Vagina (tissue), 2 donors: ENCODE measurements at regions not wholly inside any gene's neighbourhood (a gene's known extent, or its start where the extent isn't known, plus 50 kb on each side); places are given as distances from the start of the nearest gene placed in this dataset.

Experiments used
- DNase-seq, 2 donors: peaks; one replicate each; pipeline ENCODE4 v3.0.0-alpha.2; 2017; ENCODE audit errors: extremely low spot score in 2 of 2
- H3K27ac ChIP-seq: fragments of 200-600 bp; sonication (generic); one replicate; pipeline ENCODE4 v1.5.1; 2019
- H3K27me3 ChIP-seq: fragments of 200-600 bp; sonication (generic); one replicate; pipeline ENCODE4 v1.5.1; 2019
- H3K36me3 ChIP-seq, 2 donors: fragments of 200-600 bp; sonication (generic); one replicate each; pipeline ENCODE4 v1.5.1; 2017 to 2019
- H3K4me1 ChIP-seq: fragments of 200-600 bp; sonication (generic); one replicate; pipeline ENCODE4 v1.5.1; 2019
- H3K4me3 ChIP-seq, 2 donors: fragments of 200-600 bp; sonication (generic); 1 replicate in 1 of 2; 2 replicates in 1 of 2; pipeline ENCODE4 v1.5.1; 2016 to 2019
- H3K9me3 ChIP-seq: fragments of 200-600 bp; sonication (generic); one replicate; pipeline ENCODE4 v1.5.1; 2019
- POLR2A ChIP-seq, 2 donors: fragments of 450-650 bp; IDR thresholded peaks; one replicate each; pipeline ENCODE4 v1.6.1; 2017; ENCODE audit warnings: antibody characterized with exemption in 2 of 2, mild to moderate bottlenecking in 2 of 2, moderate library complexity in 2 of 2
- POLR2AphosphoS5 ChIP-seq, 2 donors: sonication (generic); formaldehyde crosslinking; IDR thresholded peaks; one replicate each; pipeline ENCODE4 v1.9.0; 2017; ENCODE audit warnings: antibody characterized with exemption in 2 of 2, mild to moderate bottlenecking in 2 of 2, low read depth in 1 of 2; ENCODE audit not compliant: insufficient read depth in 1 of 2
- intact Hi-C: fragments of 100-400 bp; cut with DNase I; formaldehyde crosslinking; loops from one replicate; pipeline ENCODE4 v1.15.1; 2023
- TF ChIP-seq, protein P1 (sequence below), 3 experiments: fragments of 450-650 bp in 2 of 3; fragments of 200-600 bp in 1 of 3; sonication (generic) in 1 of 3; IDR thresholded peaks; one replicate each; pipeline ENCODE4 v1.5.1; 2017 to 2019; ENCODE audit warnings: antibody characterized with exemption in 3 of 3, mild to moderate bottlenecking in 2 of 3, moderate library complexity in 2 of 3

DNA sequence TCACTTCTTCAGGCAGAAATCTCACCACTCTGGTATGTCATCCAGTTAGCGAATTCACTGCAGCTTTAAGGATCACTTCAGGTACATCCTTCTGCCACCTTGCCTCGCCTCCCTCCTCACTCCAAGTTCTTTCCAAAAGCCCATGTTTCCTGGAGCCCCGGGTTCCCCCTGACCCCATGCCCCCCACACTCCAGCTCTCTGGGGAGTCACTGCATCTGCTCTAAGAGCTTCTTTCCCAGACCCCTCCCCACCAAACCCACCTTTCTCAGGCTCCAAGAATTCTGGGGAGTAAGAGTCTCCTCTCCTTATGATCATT lies 969.5 kb upstream of the ZNF722 start:
- H3K9me3 ChIP-seq, result no peaks in the 10 kb centered on the region

DNA sequence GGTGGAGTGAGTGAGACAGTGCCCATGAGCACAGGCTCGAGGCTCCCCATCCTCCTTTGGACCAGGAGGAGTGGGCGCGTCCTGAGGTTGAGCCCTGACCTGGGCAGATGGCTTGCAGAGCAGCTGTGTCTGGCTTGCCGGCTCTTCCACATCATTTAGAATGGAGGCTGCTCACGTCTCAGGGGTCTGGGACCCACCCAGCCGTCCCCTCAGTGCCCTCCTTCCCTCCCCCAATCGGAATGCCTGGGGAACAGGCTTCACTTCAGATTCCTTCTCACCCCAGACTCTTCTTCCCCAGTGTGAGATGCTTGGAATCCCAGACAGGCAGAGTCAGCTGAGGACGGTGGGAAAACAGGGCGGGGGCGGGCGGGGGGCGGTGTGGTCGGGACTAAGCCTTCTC lies 968.6 kb upstream of the ZNF722 start:
- no peak overlapping the region for H3K27ac ChIP-seq
- H3K4me3 ChIP-seq, result no peak overlapping the region
- TF ChIP-seq POLR2A (IDR thresholded peaks at IDR 0.05), result no peak
- TF ChIP-seq, protein P1, sequence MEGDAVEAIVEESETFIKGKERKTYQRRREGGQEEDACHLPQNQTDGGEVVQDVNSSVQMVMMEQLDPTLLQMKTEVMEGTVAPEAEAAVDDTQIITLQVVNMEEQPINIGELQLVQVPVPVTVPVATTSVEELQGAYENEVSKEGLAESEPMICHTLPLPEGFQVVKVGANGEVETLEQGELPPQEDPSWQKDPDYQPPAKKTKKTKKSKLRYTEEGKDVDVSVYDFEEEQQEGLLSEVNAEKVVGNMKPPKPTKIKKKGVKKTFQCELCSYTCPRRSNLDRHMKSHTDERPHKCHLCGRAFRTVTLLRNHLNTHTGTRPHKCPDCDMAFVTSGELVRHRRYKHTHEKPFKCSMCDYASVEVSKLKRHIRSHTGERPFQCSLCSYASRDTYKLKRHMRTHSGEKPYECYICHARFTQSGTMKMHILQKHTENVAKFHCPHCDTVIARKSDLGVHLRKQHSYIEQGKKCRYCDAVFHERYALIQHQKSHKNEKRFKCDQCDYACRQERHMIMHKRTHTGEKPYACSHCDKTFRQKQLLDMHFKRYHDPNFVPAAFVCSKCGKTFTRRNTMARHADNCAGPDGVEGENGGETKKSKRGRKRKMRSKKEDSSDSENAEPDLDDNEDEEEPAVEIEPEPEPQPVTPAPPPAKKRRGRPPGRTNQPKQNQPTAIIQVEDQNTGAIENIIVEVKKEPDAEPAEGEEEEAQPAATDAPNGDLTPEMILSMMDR (IDR thresholded peaks at IDR 0.05), result no peak
- no peak for TF ChIP-seq POLR2AphosphoS5 (IDR thresholded peaks at IDR 0.05; ENCODE audit: insufficient read depth in 1 of 2, low read depth in 1 of 2)
- H3K9me3 ChIP-seq, result no peaks in the 10 kb centered on the region
- peak; percentile 55 to 60 for DNase-seq
- intact Hi-C loops, result no loop called here
- no peaks in the 10 kb centered on the region for H3K4me1 ChIP-seq
- no peaks in the 10 kb centered on the region for H3K27me3 ChIP-seq
- H3K36me3 ChIP-seq, result no peaks in the 10 kb centered on the region

More for the DNA sequence above, 969.5 kb upstream of the ZNF722 start:
- peak; percentile 25 to 69 for DNase-seq
- Histone ChIP-seq H3K27me3 (no peaks in the 10 kb centered on the region), H3K4me3 (no peak overlapping the region), H3K36me3 (no peaks in the 10 kb centered on the region), H3K4me1 (no peaks in the 10 kb centered on the region), H3K27ac (no peak overlapping the region)
- intact Hi-C loops, result no loop called here
- TF ChIP-seq POLR2A (IDR thresholded peaks at IDR 0.05) (no peak), POLR2AphosphoS5 (IDR thresholded peaks at IDR 0.05; ENCODE audit: insufficient read depth in 1 of 2, low read depth in 1 of 2) (no peak)
- TF ChIP-seq, protein P1 (IDR thresholded peaks at IDR 0.05), result no peak

DNA sequence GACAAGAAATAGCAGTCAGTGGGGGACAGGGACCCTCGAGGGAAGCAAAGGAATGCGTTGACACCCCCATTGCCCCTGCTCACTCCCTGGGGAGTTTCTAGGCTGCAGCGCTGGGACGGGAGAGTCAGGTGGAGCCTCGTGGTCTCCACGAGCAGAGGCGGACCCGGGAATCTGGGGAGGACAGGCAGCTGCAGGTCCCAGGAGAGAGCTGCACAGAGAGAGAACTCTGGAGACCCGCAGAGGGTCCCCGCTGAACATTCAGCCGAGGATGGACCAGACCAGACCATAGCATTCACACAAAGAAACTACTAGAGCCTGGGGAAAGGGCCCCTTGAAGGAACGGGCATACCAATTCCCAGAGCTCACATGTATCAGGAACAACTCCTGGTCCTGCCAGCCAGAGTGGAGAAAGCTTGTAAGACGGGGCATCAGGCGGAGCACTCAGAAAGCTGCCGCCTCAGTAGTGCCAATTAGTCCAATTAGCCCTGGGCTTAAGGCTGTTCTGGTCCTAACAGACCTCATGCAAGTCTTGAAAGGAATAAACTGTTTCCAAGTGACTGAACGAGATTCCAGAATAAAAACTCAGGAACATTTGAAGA lies 966.7 kb upstream of the ZNF722 start:
- Histone ChIP-seq H3K27me3 (no peaks in the 10 kb centered on the region), H3K27ac (no peak overlapping the region), H3K36me3 (no peaks in the 10 kb centered on the region), H3K4me1 (no peaks in the 10 kb centered on the region), H3K9me3 (no peaks in the 10 kb centered on the region), H3K4me3 (no peak overlapping the region)
- intact Hi-C loops, result no loop called here
- TF ChIP-seq POLR2AphosphoS5 (IDR thresholded peaks at IDR 0.05; ENCODE audit: insufficient read depth in 1 of 2, low read depth in 1 of 2) (no peak), POLR2A (IDR thresholded peaks at IDR 0.05) (no peak)
- TF ChIP-seq, protein P1 (IDR thresholded peaks at IDR 0.05), result no peak
- no peak for DNase-seq

DNA sequence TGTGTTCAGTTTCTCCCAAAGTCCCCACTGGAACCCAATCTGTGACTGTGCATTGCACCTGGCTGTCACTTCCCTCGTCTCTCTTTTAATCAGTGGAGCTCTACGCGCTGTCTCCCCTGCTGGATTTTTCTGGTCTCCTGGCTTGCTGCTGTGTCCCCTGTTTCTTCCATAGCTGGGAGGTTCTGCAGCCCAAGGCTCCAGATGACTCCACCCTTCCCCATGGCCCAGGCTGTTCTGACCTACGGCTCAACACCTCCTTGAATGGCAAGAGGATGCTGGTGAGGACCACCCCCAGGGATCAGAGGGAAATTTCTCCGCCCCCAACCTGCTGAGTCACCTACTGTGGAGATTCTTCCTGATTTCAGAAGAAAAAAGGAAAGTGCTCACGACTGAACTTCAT lies 961.4 kb upstream of the ZNF722 start:
- intact Hi-C loops, result no loop called here
- H3K9me3 ChIP-seq, result no peaks in the 10 kb centered on the region
- TF ChIP-seq POLR2AphosphoS5 (IDR thresholded peaks at IDR 0.05; ENCODE audit: insufficient read depth in 1 of 2, low read depth in 1 of 2) (no peak), POLR2A (IDR thresholded peaks at IDR 0.05) (no peak)
- TF ChIP-seq, protein P1 (IDR thresholded peaks at IDR 0.05), result no peak
- no peak for DNase-seq
- H3K27ac ChIP-seq, result no peak overlapping the region
- no peak overlapping the region for H3K4me3 ChIP-seq
- no peaks in the 10 kb centered on the region for H3K27me3 ChIP-seq
- no peaks in the 10 kb centered on the region for H3K4me1 ChIP-seq
- H3K36me3 ChIP-seq, result no peaks in the 10 kb centered on the region

DNA sequence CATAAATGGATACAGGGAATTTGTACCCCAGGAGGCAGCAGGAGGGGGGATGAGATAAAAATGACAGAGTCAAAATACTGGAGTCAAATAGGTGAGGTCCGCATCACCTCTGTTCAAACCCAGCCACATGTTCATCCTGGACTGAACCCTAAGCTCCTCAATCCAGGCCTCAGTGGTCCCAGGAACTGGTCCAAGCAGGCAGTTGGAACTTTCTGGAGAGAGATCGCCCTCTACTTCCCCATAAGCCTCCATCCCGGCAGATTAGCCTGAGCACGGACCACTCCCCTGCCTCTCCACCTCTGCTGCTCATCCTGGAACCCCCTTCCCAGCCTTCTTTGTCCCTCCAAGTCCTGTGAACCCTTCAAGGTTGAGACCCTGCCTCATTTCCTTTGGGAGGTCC lies 959.7 kb upstream of the ZNF722 start:
- intact Hi-C loops, result no loop called here
- H3K27me3 ChIP-seq, result no peaks in the 10 kb centered on the region
- H3K36me3 ChIP-seq, result no peaks in the 10 kb centered on the region
- H3K4me3 ChIP-seq, result no peak overlapping the region
- no peak for DNase-seq
- no peaks in the 10 kb centered on the region for H3K9me3 ChIP-seq
- H3K27ac ChIP-seq, result no peak overlapping the region
- TF ChIP-seq POLR2AphosphoS5 (IDR thresholded peaks at IDR 0.05; ENCODE audit: insufficient read depth in 1 of 2, low read depth in 1 of 2) (no peak), POLR2A (IDR thresholded peaks at IDR 0.05) (no peak)
- TF ChIP-seq, protein P1 (IDR thresholded peaks at IDR 0.05), result no peak
- H3K4me1 ChIP-seq, result no peaks in the 10 kb centered on the region
